Uterus (tissue), 3 donors: ENCODE measurements at regions not wholly inside any gene's neighbourhood (a gene's known extent, or its start where the extent isn't known, plus 50 kb on each side); places are given as distances from the start of the nearest gene placed in this dataset.

ENCODE experiments used
- DNase-seq, 2 donors: peaks; one replicate each; pipeline ENCODE4 v3.0.0-alpha.2; 2019 to 2020
- H3K27ac ChIP-seq, 2 donors: fragments of 200-600 bp; sonication (generic); 1 replicate in 1 of 2; 2 replicates in 1 of 2; pipeline ENCODE4 v1.5.1; 2016 to 2018
- H3K27me3 ChIP-seq, 2 donors: fragments of 200-600 bp; sonication (generic); one replicate each; pipeline ENCODE4 v1.5.1; 2018 to 2019; ENCODE audit warnings: control low read depth in 1 of 2
- H3K36me3 ChIP-seq, 2 donors: fragments of 200-600 bp; sonication (generic); one replicate each; pipeline ENCODE4 v1.5.1; 2019; ENCODE audit warnings: control low read depth in 1 of 2
- H3K4me1 ChIP-seq, 2 donors: fragments of 200-600 bp; sonication (generic); one replicate each; pipeline ENCODE4 v1.5.1; 2018 to 2019; ENCODE audit warnings: control low read depth in 1 of 2
- H3K4me3 ChIP-seq, 2 donors: fragments of 200-600 bp; sonication (generic); 1 replicate in 1 of 2; 2 replicates in 1 of 2; pipeline ENCODE4 v1.5.1; 2018 to 2019; ENCODE audit warnings: mild to moderate bottlenecking in 1 of 2
- H3K9me3 ChIP-seq, 2 donors: fragments of 200-600 bp; sonication (generic); one replicate each; pipeline ENCODE4 v1.5.1; 2019; ENCODE audit warnings: control low read depth in 1 of 2
- POLR2A ChIP-seq, 2 donors: fragments of 450-650 bp; IDR thresholded peaks; one replicate each; pipeline ENCODE4 v1.6.1; 2016; ENCODE audit warnings: antibody characterized with exemption in 2 of 2, mild to moderate bottlenecking in 1 of 2, moderate library complexity in 1 of 2
- intact Hi-C: fragments of 100-400 bp; cut with DNase I; formaldehyde crosslinking; loops from one replicate; pipeline ENCODE4 v1.15.1; 2023; ENCODE audit warnings: low total_unique reads
- TF ChIP-seq, protein P1 (sequence below), 4 experiments: fragments of 200-600 bp in 2 of 4; fragments of 450-650 bp in 2 of 4; sonication (generic) in 2 of 4; IDR thresholded peaks; one replicate each; pipeline ENCODE4 v1.5.1; 2016 to 2019; ENCODE audit warnings: antibody characterized with exemption in 4 of 4, mild to moderate bottlenecking in 2 of 4, moderate library complexity in 1 of 4
- donor health status: DM: yes; HTN: yes; CAD: no.

DNA sequence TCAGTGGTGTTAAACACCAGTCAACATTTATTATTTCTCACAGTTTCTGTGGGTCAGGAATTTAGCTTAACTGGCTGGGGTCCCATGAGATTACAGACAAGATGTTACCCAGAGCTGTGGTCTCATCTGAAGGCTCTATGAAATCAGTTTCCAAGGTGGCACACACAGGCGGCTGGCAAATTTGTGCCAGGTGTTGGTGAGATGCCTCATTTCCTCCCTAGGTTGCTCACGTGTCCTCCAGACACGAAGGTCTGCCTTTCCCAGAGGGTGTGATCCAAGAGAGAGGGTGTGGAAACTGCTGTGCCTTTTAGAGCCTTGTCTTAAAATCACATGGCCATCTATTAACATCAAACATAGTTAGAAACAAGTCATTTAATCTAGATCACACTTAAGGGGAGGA, 209.0 kb downstream of the JCAD start:
- intact Hi-C loops = no loop called here
- no peaks in the 10 kb centered on the region for H3K36me3 ChIP-seq
- no peak overlapping the region for H3K4me3 ChIP-seq
- DNase-seq = no peak
- no peaks in the 10 kb centered on the region for H3K27me3 ChIP-seq
- H3K27ac ChIP-seq = peak overlapping the region; percentile 29 to 79
- TF ChIP-seq, protein P1, sequence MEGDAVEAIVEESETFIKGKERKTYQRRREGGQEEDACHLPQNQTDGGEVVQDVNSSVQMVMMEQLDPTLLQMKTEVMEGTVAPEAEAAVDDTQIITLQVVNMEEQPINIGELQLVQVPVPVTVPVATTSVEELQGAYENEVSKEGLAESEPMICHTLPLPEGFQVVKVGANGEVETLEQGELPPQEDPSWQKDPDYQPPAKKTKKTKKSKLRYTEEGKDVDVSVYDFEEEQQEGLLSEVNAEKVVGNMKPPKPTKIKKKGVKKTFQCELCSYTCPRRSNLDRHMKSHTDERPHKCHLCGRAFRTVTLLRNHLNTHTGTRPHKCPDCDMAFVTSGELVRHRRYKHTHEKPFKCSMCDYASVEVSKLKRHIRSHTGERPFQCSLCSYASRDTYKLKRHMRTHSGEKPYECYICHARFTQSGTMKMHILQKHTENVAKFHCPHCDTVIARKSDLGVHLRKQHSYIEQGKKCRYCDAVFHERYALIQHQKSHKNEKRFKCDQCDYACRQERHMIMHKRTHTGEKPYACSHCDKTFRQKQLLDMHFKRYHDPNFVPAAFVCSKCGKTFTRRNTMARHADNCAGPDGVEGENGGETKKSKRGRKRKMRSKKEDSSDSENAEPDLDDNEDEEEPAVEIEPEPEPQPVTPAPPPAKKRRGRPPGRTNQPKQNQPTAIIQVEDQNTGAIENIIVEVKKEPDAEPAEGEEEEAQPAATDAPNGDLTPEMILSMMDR (IDR thresholded peaks at IDR 0.05) = no peak
- no peak for TF ChIP-seq POLR2A (IDR thresholded peaks at IDR 0.05)
- H3K9me3 ChIP-seq = no peaks in the 10 kb centered on the region
- no peaks in the 10 kb centered on the region for H3K4me1 ChIP-seq

- intact Hi-C loops = no loop called here
- H3K36me3 ChIP-seq = no peaks in the 10 kb centered on the region
- H3K4me3 ChIP-seq = peak overlapping the region in 1 of 2 donors; percentile 8
Measured at GRCh38 chr10:29849886-29850285, 209.5 kb downstream of the JCAD start.

GRCh38 chr10:29849126-29849833, 210.1 kb downstream of the JCAD start:
- intact Hi-C loops = no loop called here
- no peaks in the 10 kb centered on the region for H3K27me3 ChIP-seq
- H3K27ac ChIP-seq = peak overlapping the region; percentile 72 to 79
- no peak for TF ChIP-seq POLR2A (IDR thresholded peaks at IDR 0.05)
- TF ChIP-seq, protein P1 (IDR thresholded peaks at IDR 0.05) = no peak
- no peaks in the 10 kb centered on the region for H3K4me1 ChIP-seq
- H3K4me3 ChIP-seq = peak overlapping the region in 1 of 2 donors; percentile 8
- no peaks in the 10 kb centered on the region for H3K9me3 ChIP-seq
- DNase-seq = no peak
- H3K36me3 ChIP-seq = no peaks in the 10 kb centered on the region

More at GRCh38 chr10:29849886-29850285, 209.5 kb downstream of the JCAD start:
- no peaks in the 10 kb centered on the region for H3K9me3 ChIP-seq
- TF ChIP-seq POLR2A (IDR thresholded peaks at IDR 0.05) = no peak
- TF ChIP-seq, protein P1 (IDR thresholded peaks at IDR 0.05) = no peak
- no peak for DNase-seq
- H3K4me1 ChIP-seq = no peaks in the 10 kb centered on the region
- no peaks in the 10 kb centered on the region for H3K27me3 ChIP-seq
- H3K27ac ChIP-seq = peak overlapping the region; percentile 72 to 79

DNA sequence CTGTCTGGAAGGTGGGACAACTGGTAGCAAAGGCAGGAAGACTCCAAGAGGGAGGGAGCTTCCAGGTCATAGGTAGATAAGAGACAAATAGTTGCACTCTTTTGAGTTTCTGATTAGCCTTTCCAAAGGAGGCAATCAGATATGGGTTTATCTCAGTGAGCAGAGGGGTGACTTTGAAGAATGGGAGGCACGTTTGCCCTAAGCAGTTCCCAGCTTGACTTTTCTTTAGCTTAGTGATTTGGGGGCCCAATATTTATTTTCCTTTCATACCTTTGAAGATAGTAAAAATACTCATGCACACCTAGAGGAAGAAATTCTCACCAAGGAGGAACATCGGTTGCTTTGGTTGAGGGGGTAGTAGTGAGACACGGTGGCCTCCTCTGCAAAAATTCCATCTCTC, 212.1 kb upstream of the SVIL start:
- Histone ChIP-seq H3K27me3 (no peaks in the 10 kb centered on the region), H3K4me1 (no peaks in the 10 kb centered on the region), H3K9me3 (no peaks in the 10 kb centered on the region), H3K36me3 (no peaks in the 10 kb centered on the region), H3K27ac (no peak overlapping the region), H3K4me3 (no peak overlapping the region)
- no peak for DNase-seq
- intact Hi-C loops = no loop called here
- TF ChIP-seq, protein P1 (IDR thresholded peaks at IDR 0.05) = no peak
- no peak for TF ChIP-seq POLR2A (IDR thresholded peaks at IDR 0.05)

GRCh38 chr10:29845166-29845565, 210.4 kb upstream of the SVIL start:
- intact Hi-C loops = no loop called here
- H3K4me1 ChIP-seq = no peaks in the 10 kb centered on the region

More at GRCh38 chr10:29845166-29845565, 210.4 kb upstream of the SVIL start:
- Histone ChIP-seq H3K9me3 (no peaks in the 10 kb centered on the region), H3K36me3 (no peaks in the 10 kb centered on the region), H3K27ac (no peak overlapping the region), H3K27me3 (no peaks in the 10 kb centered on the region), H3K4me3 (no peak overlapping the region)
- no peak for DNase-seq
- TF ChIP-seq, protein P1 (IDR thresholded peaks at IDR 0.05) = no peak
- no peak for TF ChIP-seq POLR2A (IDR thresholded peaks at IDR 0.05)
